CD4-positive, alpha-beta T cell treated with Interleukin-4 for 1 hour (primary cell): ENCODE measurements at regions not wholly inside any gene's neighbourhood (a gene's known extent, or its start where the extent isn't known, plus 50 kb on each side); places are given as distances from the start of the nearest gene placed in this dataset.
"Not testable (repeated sequence)": the region's sequence is repeated elsewhere in the genome, so short reads cannot be mapped to it uniquely, and the experiment has no call there.

Experiments
- DNase-seq, 2 donors: peaks; one replicate each; pipeline ENCODE4 v3.0.0-alpha.2; 2020 to 2022

GRCh38 chr22:47357493-47357892, 595.0 kb downstream of the TBC1D22A start:
- no peak for DNase-seq

GRCh38 chr22:47357086-47357485, 594.6 kb downstream of the TBC1D22A start:
- DNase-seq = no peak

DNA sequence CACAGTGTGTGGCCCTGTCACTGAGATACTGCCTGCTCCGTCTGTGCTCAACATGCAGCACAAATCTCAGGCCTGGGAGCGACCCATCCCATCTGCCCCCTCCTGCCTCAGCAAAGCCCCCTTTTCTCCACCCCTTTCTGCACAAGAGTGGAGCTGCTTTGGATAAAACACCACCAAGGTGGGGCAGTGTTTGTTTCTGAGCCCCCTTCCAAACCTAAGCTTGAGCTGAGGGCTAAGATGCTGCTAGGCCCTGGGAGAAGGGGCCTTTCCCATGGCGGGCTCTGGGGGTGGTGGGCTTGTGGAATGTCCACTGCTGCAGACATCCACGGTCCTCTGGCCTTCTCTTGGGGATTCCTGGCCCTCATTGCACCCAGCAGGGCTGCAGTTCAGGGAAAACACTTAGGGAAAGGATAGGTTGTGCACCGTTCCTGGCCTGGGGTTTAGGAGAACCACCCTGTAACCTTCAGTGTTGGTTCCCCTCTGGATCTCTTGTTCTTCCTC, 594.1 kb downstream of the TBC1D22A start:
- DNase-seq = no peak

- no peak for DNase-seq
Measured at GRCh38 chr22:47355776-47356510, 593.5 kb downstream of the TBC1D22A start.

DNA sequence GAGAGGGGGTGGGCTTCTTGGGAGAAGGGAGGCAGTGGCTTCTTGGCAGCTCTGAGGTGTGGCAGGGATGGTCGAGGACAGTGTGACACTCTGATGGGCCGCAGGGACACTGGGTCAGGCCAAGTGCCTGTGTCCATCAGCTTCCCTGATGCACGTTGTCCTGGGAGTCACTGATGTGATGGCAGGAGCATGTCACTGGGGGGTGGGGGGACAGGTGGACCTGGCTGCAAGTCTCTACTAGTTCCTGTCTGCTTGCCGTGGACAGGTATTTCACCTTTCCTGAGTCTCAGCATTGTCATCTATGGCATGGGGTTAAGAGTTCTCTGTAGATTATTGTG, 592.9 kb downstream of the TBC1D22A start:
- no peak for DNase-seq

- DNase-seq = no peak
Measured at GRCh38 chr22:47354668-47355387, 592.4 kb downstream of the TBC1D22A start.

DNA sequence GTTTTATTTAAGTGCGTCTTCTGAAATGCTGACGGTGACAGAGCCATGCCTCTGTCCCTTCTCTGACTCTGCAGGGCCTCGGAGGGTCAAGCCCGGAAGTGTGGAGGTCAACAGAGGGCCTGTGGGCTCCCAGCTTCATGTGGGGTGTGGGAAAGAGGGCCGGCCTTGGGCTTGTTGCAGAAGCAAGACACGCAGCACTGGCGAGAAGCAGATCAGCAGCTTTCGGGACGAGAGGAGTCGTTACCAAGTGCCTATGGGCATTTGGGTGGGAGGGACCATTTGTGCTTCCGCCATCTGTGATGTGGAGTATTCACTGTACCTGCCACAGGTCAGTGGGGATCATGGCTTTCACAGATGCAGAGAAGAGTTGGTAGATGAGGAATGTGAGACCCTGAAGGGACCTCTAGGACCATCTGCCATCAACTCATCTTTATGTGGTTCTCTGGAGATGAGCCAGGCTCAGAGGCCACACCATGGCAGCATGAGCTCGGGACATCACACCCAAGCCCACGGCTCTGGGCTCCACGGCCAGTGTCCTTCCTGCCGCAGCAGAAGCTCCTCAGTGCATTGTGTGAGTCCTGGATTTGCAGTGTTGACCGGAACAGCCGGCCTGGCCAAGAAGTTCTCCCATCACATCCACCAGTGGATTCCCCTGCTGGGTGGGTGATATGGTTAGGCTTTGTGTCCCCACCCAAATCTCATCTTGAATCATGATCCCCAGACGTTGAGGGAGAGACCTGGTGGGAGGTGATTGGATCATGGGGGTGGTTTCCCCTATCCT, 590.7 kb downstream of the TBC1D22A start:
- no peak for DNase-seq

- DNase-seq = no peak
Measured at GRCh38 chr22:47351836-47352579, 589.6 kb downstream of the TBC1D22A start.

- DNase-seq = not testable (repeated sequence)
Measured at GRCh38 chr22:47346287-47346686, 583.8 kb downstream of the TBC1D22A start.

GRCh38 chr22:47345025-47345424, 582.6 kb downstream of the TBC1D22A start:
- no peak for DNase-seq

GRCh38 chr22:47344414-47344813, 582.0 kb downstream of the TBC1D22A start:
- no peak for DNase-seq

DNA sequence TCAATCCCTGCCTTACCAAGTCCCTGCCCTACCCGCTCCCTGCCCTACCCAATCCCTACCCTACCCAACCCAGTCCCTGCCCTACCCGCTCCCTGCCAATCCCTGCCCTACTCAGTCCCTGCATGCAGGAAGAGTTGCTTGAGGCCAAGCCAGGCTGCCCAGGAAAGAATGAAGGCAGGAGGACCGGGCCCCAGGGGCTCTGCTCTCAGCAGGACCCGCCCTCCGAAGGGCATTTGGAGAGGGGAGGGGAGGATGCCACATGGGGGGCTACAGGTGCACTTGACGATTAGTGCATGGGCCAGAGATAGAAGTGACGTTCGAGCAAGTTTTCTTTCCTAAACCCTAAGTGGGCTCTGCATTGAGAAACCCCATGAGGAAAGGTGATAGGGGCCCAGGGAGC, 581.2 kb downstream of the TBC1D22A start:
- no peak for DNase-seq

DNA sequence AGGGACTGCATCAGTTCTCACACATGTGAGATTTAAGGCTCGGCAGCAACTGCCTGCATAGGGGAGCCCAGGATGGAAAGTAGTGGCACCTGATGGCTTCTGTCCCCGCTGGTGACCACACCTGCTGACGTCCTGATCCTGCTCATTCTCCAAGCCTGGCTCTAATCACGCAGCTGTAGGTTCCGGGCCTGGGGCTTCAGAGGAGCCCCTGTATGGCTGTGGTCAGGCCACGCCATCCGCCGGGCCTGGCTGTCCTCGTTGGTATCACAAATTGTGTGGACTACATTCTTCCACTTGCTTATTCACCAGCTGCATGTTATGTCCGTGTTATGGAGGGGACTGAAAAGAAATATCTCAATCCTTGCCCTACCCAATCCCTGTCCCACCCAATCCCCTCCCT, 580.0 kb downstream of the TBC1D22A start:
- no peak for DNase-seq

- DNase-seq = no peak
Measured at GRCh38 chr22:47341464-47341863, 579.0 kb downstream of the TBC1D22A start.

DNA sequence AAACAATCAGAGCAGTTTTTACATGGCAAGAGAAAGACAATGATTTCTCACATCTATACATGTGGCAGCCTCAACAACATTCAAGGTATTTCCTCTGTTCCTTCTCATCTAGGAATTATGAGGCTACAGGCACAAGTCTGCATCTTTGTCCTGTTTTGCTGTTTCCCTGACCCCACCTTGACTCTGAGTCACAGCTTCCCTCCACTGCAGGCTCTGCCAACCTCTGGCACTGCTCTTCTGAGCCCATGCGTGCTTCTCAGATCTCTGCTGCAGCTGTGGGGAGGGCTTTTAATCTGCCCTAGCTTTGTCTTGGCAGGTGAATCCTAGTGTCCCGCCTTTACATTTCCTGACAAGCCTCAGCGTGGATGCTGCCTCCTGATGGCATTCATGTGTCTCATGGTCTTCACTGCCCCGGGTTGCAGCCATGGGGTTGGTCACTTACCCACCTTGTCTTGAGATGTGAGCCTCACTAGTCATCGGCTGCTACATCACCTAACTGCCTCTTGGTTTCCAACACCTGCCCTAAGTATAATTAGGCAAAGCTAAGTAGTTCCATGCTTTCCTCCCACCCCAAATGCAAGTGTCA, 578.5 kb downstream of the TBC1D22A start:
- DNase-seq = no peak

DNA sequence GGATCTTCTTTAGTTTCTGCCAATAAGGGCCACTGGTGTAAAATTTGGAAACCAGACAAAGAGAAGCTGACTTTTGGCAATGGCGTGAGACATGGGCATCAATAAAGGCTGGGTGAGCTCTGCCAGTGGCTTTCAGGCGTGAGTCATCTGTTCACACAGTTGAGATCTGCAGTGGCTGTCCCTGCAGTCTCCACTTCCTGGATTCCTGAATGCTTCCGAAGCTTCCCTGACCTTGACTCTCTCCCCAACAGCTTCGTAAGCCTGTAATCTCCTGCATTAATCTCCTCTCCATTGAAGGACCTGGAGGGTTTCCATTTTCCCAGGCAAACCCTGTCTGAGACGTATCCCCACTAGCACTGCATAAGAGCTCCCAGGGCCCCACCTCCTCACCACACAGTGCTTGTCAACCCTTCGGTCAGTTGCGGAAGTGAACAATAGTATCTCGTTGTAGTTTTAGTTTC, 574.7 kb downstream of the TBC1D22A start:
- DNase-seq = peak in 1 of 2 donors; percentile 1

- no peak for DNase-seq
Measured at GRCh38 chr22:47335958-47336357, 573.5 kb downstream of the TBC1D22A start.

- no peak for DNase-seq
Measured at GRCh38 chr22:47335460-47335859, 573.0 kb downstream of the TBC1D22A start.

- DNase-seq = no peak
Measured at GRCh38 chr22:47334601-47335000, 572.2 kb downstream of the TBC1D22A start.

GRCh38 chr22:47333625-47334024, 571.2 kb downstream of the TBC1D22A start:
- DNase-seq = no peak

- no peak for DNase-seq
Measured at GRCh38 chr22:47332246-47332980, 570.0 kb downstream of the TBC1D22A start.

DNA sequence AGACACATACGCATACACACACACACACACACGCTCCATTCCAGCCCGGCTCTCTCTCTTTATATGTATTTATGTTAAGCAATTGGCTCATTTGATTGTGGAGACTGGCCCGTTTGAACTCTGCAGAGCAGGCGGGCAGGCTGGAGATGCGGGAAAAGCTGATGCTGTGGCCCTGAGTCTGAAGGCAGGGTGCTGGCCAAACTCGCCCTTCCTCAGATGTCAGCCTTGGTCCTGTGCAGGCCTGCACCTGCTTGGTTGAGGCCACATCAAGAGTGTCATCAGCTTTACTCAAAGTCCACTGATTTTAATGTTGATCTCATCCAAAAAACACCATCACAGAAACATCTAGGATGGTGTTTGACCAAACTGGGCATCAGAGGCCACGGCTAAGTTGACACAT, 569.3 kb downstream of the TBC1D22A start:
- no peak for DNase-seq
